ENCODE measurements at regions not wholly inside any gene's neighbourhood (a gene's known extent, or its start where the extent isn't known, plus 50 kb on each side); places are given as distances from the start of the nearest gene placed in this dataset.
"Not testable (repeated sequence)": the region's sequence is repeated elsewhere in the genome, so short reads cannot be mapped to it uniquely, and the experiment has no call there.

GRCh38 chr4:137960371-137961050, 281.6 kb downstream of the SLC7A11 start:
- peak in 1 of 4 donors; percentile 20 for DNase-seq (ENCODE audit: low read depth in 4 of 4, low spot score in 3 of 4)

- peak in 3 of 4 donors; percentile 24 to 35 (median 29) for DNase-seq (ENCODE audit: low read depth in 4 of 4, low spot score in 3 of 4)
Measured at GRCh38 chr4:137957806-137958205, 284.3 kb downstream of the SLC7A11 start.

- DNase-seq (ENCODE audit: low read depth in 4 of 4, low spot score in 3 of 4) = no peak
Measured at GRCh38 chr4:137956256-137956655, 285.9 kb downstream of the SLC7A11 start.

DNA sequence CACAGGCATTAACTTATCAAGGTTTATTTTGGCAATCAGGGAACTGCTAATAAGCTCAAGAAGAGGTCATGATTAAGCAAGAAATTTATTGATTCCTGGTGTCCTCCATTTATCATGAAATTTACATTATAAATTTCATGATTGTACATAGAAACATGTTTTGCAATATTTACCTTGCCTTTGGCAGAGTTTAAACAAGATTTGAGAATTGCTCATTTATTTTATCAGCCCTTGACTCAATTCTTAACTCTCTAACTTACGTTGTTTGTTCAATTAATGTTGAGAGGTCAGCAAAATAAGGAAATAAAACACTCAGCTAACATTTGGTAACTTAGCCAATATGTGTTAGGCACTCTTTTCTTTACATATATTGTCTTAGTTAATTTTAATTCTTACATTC, 286.6 kb downstream of the SLC7A11 start:
- DNase-seq (ENCODE audit: low read depth in 4 of 4, low spot score in 3 of 4) = no peak

GRCh38 chr4:137952116-137952515, 290.0 kb downstream of the SLC7A11 start:
- DNase-seq (ENCODE audit: low read depth in 4 of 4, low spot score in 3 of 4) = no peak

- DNase-seq (ENCODE audit: low read depth in 4 of 4, low spot score in 3 of 4) = no peak
Measured at GRCh38 chr4:137950286-137950685, 291.9 kb downstream of the SLC7A11 start.

GRCh38 chr4:137949746-137950145, 292.4 kb downstream of the SLC7A11 start:
- no peak for DNase-seq (ENCODE audit: low read depth in 4 of 4, low spot score in 3 of 4)

DNA sequence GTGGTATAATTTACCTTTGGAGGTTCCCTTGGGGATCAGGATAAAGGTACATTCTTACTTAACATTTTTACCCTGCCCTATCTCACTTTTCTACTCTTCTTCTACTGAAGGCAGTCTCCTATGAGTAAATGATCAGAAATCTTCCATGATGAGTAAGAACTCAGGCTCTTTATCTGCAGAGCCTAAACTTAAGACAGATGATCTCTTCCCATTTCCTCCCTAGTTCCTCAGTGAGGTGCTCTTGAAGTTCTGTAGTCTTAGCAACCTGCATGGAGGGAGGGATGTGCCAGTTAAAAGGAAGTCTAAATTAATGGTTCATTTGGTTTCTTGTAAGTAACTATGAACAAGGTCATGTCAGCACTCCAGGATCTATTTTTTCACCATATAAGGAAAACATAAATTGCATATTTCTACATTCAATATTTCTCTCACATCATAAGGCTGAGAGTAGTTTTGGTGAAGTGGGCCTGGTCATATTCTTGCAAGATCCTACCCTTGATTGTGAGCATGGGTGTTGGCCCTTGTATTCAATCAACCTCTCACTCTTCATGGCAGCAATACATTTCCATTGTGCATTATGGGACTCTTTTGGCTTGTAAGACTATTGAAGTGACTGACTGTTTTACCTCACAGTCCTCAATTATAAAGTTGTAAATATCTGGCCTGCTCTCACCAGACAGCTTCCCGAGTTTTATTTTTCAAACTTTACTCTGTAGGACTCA, 295.5 kb downstream of the SLC7A11 start:
- no peak for DNase-seq (ENCODE audit: low read depth in 4 of 4, low spot score in 3 of 4)

DNA sequence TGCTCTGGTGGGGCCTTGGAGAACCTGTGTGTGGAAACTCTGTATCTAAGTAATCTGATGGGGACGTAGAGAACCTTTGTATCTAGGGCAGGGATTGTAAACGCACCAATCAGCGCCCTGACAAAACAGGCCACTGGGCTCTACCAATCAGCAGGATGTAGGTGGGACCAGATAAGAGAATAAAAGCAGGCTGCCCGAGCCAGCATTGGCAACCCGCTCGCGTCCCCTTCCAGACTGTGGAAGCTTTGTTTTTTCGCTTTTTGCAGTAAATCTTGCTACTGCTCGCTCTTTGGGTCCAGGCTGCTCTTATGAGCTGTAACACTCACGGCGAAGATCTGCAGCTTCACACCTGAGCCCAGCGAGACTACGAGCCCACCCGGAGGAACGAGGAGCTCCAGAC, 299.3 kb downstream of the SLC7A11 start:
- not testable (repeated sequence) for DNase-seq (ENCODE audit: low read depth in 4 of 4, low spot score in 3 of 4)

GRCh38 chr4:137942015-137942515, 300.1 kb downstream of the SLC7A11 start:
- not testable (repeated sequence) for DNase-seq (ENCODE audit: low read depth in 4 of 4, low spot score in 3 of 4)

DNA sequence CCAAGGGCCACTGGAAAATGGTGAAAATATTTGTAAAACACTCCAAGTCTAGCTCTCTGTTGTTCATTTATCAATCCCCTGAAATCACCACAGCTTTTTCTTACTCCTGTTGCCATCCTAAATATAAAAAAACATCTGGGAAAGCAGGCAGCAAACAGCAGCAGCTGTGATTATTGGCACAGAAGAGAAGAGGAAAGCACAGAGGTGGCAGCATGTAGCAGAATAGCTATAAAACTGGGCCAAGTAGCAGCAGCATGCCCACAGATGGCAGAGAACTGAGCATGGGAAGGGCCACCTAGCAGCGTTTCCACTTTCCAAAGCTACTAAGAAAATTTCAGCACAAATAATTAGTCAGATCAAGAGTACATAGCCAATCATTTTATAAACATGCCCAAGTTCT, 307.2 kb downstream of the SLC7A11 start:
- no peak for DNase-seq (ENCODE audit: low read depth in 4 of 4, low spot score in 3 of 4)

GRCh38 chr4:137934046-137934445, 308.1 kb downstream of the SLC7A11 start:
- DNase-seq (ENCODE audit: low read depth in 4 of 4, low spot score in 3 of 4) = no peak

DNA sequence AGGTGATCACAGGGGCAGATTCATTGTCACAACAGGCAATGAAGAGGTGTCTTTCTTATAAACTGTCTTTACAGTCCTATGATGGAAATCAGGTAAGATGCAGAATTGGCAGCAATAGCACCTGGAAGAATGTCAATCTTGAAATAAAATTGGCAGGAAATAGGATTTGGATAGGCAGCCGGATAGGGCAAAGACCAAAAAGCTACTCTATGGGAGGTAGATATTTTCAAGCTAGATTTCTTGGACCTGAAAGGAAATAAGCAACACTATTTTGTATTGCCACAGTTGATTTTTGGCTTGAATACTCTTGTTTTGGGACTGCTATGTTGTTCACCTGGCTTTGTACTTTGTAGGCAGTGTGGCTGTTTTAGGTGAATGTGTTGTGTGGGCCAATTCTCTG, 314.2 kb downstream of the SLC7A11 start:
- no peak for DNase-seq (ENCODE audit: low read depth in 4 of 4, low spot score in 3 of 4)

DNA sequence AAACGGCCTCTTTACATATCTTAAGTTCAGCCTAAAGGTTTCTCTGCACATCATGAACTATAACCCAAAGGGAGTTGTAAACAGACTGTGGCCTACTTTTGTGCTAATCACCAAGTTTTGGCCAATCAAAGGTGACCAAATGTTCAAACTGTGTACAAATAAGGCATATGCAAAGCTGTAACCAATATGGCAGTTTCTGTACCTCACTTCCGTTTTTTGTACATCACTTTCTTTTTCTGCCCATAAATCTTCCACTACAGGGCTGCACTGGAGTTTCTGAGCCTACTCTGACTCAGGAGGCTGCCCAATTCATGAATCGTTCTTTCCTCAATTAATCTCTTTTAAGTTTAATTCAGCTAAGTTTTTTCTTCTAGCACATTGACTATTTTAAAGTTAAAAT, 318.7 kb downstream of the SLC7A11 start:
- DNase-seq (ENCODE audit: low read depth in 4 of 4, low spot score in 3 of 4) = no peak

DNA sequence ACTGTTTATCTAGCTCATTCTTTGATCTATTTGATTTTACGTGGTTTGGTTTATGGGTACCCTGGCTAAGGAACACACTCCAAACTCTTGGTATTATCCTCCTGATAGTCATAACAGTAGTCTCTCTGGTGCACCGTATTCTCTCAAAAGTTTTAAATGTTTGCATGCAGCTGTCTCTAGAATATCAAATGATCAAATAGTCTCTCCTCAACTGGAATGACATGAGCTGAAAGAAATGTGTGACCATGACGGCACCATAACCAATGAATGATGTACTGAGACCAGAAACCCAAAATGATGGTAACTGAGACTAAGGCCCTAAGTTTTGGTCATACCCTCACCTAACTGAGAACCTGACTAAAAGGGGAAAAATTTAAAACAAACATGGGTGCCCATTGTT, 319.4 kb downstream of the SLC7A11 start:
- no peak for DNase-seq (ENCODE audit: low read depth in 4 of 4, low spot score in 3 of 4)

- no peak for DNase-seq (ENCODE audit: low read depth in 4 of 4, low spot score in 3 of 4)
Measured at GRCh38 chr4:137909529-137910309, 332.4 kb downstream of the SLC7A11 start.

- no peak for DNase-seq (ENCODE audit: low read depth in 4 of 4, low spot score in 3 of 4)
Measured at GRCh38 chr4:137905930-137906329, 336.2 kb downstream of the SLC7A11 start.

DNA sequence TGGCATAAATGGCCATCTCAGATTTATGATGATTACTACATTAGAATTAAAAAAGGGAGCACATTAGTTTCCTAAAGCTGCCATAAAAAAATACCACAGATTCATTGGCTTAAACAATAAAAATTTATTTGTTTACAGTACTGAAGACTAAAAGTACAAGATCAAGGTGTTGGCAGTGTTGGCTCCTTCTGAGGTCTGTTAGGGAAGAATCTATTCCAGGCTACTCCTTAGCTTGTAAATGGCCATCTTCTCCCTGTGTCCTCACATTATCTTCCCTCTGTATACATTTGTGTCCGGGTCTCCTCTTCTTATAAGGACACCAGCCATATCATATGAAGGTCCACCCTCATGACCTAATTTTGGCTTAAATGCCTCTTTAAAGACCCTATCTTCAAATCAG, 341.0 kb downstream of the SLC7A11 start:
- no peak for DNase-seq (ENCODE audit: low read depth in 4 of 4, low spot score in 3 of 4)

DNA sequence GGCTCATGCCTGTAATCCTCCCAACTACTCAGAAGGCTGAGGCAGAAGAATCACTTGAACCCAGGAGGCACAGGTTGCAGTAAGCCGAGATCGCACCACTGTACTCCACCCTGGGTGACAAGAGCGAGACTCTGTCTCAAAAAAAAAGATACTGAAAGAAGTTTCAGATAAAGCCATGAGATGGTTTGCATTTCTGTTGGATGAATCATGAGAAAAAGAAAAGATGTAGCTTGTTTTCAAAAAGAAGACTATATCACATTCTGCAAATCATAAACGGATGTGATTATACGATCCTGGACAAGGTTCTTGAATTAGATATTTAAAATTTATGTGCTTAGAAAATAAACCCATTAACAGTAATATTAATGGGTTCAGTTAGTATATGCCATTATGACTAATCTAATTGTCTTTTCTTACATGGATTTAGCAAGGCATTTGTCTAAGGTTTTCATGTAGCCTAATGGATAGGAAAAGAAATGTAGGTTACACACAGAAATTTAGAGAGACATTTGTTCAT, 345.9 kb downstream of the SLC7A11 start:
- no peak for DNase-seq (ENCODE audit: low read depth in 4 of 4, low spot score in 3 of 4)

GRCh38 chr4:137895515-137895914, 346.6 kb downstream of the SLC7A11 start:
- not testable (repeated sequence) for DNase-seq (ENCODE audit: low read depth in 4 of 4, low spot score in 3 of 4)

GRCh38 chr4:137892134-137892533, 350.0 kb downstream of the SLC7A11 start:
- DNase-seq (ENCODE audit: low read depth in 4 of 4, low spot score in 3 of 4) = no peak
